ENCODE measurements at regions not wholly inside any gene's neighbourhood (a gene's known extent, or its start where the extent isn't known, plus 50 kb on each side); places are given as distances from the start of the nearest gene placed in this dataset.

DNA sequence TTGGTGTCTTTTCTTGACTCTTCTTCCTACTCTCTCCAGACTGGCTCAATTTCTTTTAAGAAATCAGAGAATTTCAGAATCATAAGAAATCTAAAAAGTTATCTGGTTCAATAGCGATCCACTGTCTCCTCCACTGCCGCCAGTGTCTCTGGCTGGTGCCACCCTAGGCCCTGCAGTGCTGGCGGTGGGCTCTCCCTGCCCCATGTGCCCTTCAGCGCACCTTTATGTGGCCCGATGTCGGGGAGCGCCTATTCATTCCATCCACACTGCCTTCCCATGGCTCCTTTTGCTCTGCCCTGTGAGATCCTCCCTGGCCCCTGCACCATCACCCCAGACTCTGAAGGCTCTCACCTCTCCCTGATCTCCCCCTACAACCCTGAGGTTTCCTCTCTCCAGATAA is 62.8 kb downstream of the TBXT start:
- TF ChIP-seq, protein P1, sequence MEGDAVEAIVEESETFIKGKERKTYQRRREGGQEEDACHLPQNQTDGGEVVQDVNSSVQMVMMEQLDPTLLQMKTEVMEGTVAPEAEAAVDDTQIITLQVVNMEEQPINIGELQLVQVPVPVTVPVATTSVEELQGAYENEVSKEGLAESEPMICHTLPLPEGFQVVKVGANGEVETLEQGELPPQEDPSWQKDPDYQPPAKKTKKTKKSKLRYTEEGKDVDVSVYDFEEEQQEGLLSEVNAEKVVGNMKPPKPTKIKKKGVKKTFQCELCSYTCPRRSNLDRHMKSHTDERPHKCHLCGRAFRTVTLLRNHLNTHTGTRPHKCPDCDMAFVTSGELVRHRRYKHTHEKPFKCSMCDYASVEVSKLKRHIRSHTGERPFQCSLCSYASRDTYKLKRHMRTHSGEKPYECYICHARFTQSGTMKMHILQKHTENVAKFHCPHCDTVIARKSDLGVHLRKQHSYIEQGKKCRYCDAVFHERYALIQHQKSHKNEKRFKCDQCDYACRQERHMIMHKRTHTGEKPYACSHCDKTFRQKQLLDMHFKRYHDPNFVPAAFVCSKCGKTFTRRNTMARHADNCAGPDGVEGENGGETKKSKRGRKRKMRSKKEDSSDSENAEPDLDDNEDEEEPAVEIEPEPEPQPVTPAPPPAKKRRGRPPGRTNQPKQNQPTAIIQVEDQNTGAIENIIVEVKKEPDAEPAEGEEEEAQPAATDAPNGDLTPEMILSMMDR (conservative IDR thresholded peaks at IDR 0.05; ENCODE audit: low read depth, low read length), result no peak
- TF ChIP-seq EZH2 (IDR thresholded peaks at IDR 0.05; ENCODE audit: low read length, unreplicated experiment), result no peak
